ENCODE measurements at regions not wholly inside any gene's neighbourhood (a gene's known extent, or its start where the extent isn't known, plus 50 kb on each side); places are given as distances from the start of the nearest gene placed in this dataset.

GRCh38 chrX:137354851-137355250, 211.1 kb upstream of the ZIC3 start:
- no peaks in the 10 kb centered on the region for H3K27me3 ChIP-seq
- no peaks in the 10 kb centered on the region for H3K36me3 ChIP-seq (replicated peaks in 1 of 2; ENCODE audit: insufficient read depth in 1 of 2, low read depth in 2 of 2)
- H3K4me3 ChIP-seq: no peak overlapping the region
- TF ChIP-seq CTCF (IDR thresholded peaks at IDR 0.05) (no peak), POLR2A (IDR thresholded peaks at IDR 0.05) (no peak)
- ATAC-seq (no peak), DNase-seq (no peak)
- WGBS, 2 donors: 50 to 64% methylated on average over 1 of the region's 1 CpG
- H3K9me3 ChIP-seq: no peaks in the 10 kb centered on the region
- no peaks in the 10 kb centered on the region for H3K4me1 ChIP-seq
- H3K27ac ChIP-seq: no peak overlapping the region
- intact Hi-C loops (cut with DNase I): no loop called here

DNA sequence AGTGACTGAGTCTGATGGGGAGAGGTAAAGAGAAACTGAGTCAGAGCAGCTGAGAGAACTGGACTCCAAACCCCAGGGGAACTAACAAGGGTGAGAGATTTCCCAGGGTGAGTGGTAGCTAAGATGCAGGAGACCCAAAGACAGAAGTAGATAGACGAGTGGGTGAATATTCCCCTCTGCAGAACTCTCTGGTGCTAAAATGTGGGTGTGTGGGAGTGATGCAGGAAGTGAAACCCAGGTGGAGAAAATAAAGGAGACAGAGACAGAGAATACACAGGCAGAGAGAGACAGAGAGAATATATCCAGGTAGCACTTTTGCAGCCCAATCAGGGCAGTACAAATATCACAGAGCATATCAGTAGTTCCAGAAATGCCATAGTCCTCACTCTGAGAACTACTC, 212.5 kb upstream of the ZIC3 start:
- 31 to 50% methylated on average over 1 of the region's 1 CpG for WGBS, 2 donors
- intact Hi-C loops (cut with DNase I): no loop called here
- Histone ChIP-seq H3K36me3 (replicated peaks in 1 of 2; ENCODE audit: insufficient read depth in 1 of 2, low read depth in 2 of 2) (no peaks in the 10 kb centered on the region), H3K27me3 (no peaks in the 10 kb centered on the region), H3K27ac (no peak overlapping the region), H3K4me3 (no peak overlapping the region), H3K4me1 (no peaks in the 10 kb centered on the region), H3K9me3 (no peaks in the 10 kb centered on the region)
- DNase-seq: no peak
- ATAC-seq: no peak
- TF ChIP-seq POLR2A (IDR thresholded peaks at IDR 0.05) (no peak), CTCF (IDR thresholded peaks at IDR 0.05) (no peak)

GRCh38 chrX:137352101-137352660, 213.7 kb upstream of the ZIC3 start:
- no peak for ATAC-seq
- Histone ChIP-seq H3K4me1 (no peaks in the 10 kb centered on the region), H3K36me3 (replicated peaks in 1 of 2; ENCODE audit: insufficient read depth in 1 of 2, low read depth in 2 of 2) (no peaks in the 10 kb centered on the region), H3K27me3 (no peaks in the 10 kb centered on the region), H3K9me3 (no peaks in the 10 kb centered on the region), H3K4me3 (no peak overlapping the region), H3K27ac (no peak overlapping the region)
- TF ChIP-seq CTCF (IDR thresholded peaks at IDR 0.05) (no peak), POLR2A (IDR thresholded peaks at IDR 0.05) (no peak)
- intact Hi-C loops (cut with DNase I): no loop called here
- DNase-seq: no peak

DNA sequence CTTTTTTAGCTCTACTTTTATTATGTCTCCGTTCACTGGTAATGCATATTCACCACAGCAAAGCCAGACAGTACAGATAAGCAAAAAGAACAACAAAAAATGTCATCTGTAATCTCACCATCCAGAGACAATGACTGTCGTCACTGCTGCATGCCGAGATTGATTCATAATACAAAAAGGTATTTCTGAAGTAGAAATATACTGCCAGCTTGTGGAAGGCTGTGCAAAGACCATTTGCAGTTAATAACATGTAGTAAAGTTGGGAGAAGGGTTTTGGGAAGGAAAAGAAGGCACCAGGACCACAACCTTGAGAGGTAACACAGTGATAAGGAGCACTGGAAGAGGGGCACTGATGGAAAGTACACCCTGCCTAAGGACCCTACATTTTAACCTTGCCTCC, 223.0 kb upstream of the ZIC3 start:
- no peaks in the 10 kb centered on the region for H3K9me3 ChIP-seq
- ATAC-seq: no peak
- WGBS, 2 donors: 23 to 46% methylated on average over 3 of the region's 3 CpGs
- no peaks in the 10 kb centered on the region for H3K36me3 ChIP-seq (replicated peaks in 1 of 2; ENCODE audit: insufficient read depth in 1 of 2, low read depth in 2 of 2)
- H3K27ac ChIP-seq: no peak overlapping the region
- H3K27me3 ChIP-seq: no peaks in the 10 kb centered on the region
- intact Hi-C loops (cut with DNase I): no loop called here
- no peaks in the 10 kb centered on the region for H3K4me1 ChIP-seq
- TF ChIP-seq CTCF (IDR thresholded peaks at IDR 0.05): no peak
- TF ChIP-seq POLR2A (IDR thresholded peaks at IDR 0.05): no peak
- no peak overlapping the region for H3K4me3 ChIP-seq
- no peak for DNase-seq

DNA sequence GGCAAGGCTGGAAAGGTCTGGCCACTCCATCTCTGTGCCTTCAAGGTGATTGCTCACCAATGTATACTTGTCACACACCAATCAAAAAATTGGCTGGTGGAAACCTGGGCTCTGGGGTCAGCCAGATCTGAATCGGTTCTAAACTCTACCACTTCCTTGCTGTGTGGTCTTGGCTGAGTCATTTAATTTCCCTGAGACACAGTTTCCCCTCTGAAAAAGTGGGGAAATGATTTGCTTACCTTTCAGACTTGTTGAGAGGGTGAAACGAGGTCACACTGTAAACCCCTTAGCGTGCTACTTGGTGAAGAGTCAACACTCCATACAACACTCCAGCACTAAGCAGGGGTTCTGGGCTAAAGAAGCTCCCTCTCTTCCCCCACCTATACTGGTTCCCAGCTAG, 252.3 kb upstream of the ZIC3 start:
- Histone ChIP-seq H3K36me3 (replicated peaks in 1 of 2; ENCODE audit: insufficient read depth in 1 of 2, low read depth in 2 of 2) (no peaks in the 10 kb centered on the region), H3K9me3 (no peaks in the 10 kb centered on the region), H3K4me3 (no peak overlapping the region), H3K4me1 (no peaks in the 10 kb centered on the region), H3K27ac (no peak overlapping the region), H3K27me3 (no peaks in the 10 kb centered on the region)
- intact Hi-C loops (cut with DNase I): no loop called here
- ATAC-seq (no peak), DNase-seq (no peak)
- TF ChIP-seq POLR2A (IDR thresholded peaks at IDR 0.05): no peak
- TF ChIP-seq CTCF (IDR thresholded peaks at IDR 0.05): no peak
- WGBS, 2 donors: 61 to 64% methylated on average over 3 of the region's 3 CpGs
